Hypothalamus (tissue), 51 donors: ENCODE measurements at regions not wholly inside any gene's neighbourhood (a gene's known extent, or its start where the extent isn't known, plus 50 kb on each side); places are given as distances from the start of the nearest gene placed in this dataset.
"Not testable (repeated sequence)": the region's sequence is repeated elsewhere in the genome, so short reads cannot be mapped to it uniquely, and the experiment has no call there.

ENCODE experiments used
- DNase-seq, 51 donors: peaks; one replicate each; lab custom pipeline; 2025; lab: John Stamatoyannopoulos, UW

GRCh38 chr6:55049866-55050265 is 124.4 kb upstream of the HCRTR2 start:
- no peak for DNase-seq

DNA sequence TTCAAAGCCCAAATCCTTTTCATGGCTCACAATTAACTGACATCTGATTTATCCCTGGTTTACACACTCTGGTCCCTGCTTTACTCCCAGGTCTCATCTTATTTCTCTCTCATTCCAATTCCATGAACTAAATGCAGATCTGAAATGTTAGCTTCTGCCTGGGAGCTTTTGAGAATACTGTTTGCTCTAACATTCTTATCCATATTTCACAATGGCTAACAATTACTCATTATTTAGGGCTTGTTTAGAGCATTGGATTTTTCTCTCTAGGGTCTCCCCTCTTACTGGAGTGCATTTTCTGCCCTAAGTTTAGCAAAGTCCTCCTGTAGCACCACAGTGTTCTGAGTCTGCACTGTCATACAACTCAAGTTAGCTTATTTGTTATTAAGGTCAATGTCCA is 121.5 kb upstream of the HCRTR2 start:
- DNase-seq, result no peak

DNA sequence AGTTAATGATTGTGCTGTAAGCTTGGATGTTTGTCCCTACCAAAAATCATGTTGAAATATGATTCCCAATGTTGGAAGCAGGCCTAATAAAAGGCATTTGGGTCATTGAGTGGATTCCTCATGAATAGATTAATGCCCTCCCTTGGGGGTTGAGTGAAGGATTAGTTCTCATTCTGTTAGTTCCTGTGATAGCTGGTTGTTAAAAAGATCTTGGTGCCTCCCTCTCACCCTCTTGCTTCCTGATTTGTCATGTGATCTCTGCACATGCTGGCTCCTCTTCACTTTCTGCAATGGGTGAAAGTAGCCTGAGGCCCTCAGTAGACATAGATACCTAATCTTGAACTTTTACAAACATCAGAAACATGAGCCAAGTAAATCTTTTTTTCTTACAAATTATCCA is 115.6 kb upstream of the HCRTR2 start:
- no peak for DNase-seq

- no peak for DNase-seq
Observed at GRCh38 chr6:55064711-55065420, 109.4 kb upstream of the HCRTR2 start.

DNA sequence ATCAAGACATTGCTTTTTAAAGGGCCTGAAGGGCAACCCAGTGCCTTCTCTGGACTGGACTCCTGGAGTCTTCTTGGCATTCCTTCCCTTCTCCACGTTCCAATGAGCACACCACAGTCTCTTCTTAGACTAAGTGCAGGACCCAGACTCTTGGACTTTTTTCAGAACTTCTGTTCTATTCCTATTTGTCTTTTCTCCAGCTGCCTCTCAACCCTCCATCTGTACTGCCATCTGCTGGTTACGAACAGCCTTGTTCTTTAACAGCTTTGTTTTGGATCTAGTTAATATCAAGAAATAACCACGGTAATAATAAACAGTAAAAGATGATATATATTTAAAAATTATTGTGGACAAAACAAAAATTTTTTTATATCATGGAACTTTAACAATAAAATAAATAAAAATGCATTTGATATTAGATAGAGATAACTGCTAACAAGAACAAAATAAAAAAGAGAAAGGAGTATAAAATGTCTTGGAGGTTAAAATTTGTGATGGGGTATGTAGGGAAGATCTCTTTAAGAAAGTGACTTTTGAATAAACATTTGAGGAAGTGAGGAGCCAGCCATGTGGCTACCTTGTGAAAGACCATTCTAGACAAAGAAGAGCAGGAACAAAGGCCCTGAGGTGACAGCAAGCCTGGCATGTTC is 105.1 kb upstream of the HCRTR2 start:
- DNase-seq, result peak in 9 of 51 donors; percentile 0 to 27 (median 4)

DNA sequence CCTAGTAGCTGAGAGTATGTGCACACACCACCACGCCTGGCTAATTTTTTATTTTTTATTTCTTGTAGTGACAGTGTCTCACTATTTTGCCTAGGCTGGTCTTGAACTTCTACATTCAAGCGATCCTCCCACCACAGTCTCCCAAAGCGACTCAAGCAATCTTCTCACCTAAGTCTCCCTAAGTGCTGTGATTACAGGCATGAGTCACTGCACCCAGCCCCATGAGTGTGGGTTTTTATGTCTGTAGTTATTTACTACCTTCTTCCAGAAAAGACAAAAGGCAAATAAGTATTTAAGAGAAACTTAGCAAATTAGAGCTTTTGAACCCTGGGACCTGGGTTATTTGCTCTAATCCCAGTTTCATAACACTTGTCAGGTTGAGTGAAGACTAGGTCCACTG is 92.3 kb upstream of the HCRTR2 start:
- DNase-seq, result no peak

DNA sequence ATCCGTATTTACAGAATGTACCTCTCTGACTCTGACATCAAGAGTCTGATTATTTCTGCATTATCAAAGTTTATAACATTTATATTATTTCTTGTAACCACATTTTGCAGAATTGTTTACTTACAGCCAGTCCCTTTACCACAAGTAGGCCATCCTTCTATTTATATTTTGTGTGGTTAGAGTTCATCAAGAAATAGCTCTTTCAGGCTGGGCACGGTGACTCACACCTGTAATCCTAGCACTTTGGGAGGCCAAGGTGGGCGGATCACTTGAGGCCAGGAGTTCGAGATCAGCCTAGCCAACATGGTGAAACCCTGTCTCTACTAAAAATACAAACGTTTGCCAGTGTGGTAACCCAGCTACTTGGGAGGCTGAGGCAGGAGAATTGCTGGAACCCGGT is 86.3 kb upstream of the HCRTR2 start:
- DNase-seq, result not testable (repeated sequence)

DNA sequence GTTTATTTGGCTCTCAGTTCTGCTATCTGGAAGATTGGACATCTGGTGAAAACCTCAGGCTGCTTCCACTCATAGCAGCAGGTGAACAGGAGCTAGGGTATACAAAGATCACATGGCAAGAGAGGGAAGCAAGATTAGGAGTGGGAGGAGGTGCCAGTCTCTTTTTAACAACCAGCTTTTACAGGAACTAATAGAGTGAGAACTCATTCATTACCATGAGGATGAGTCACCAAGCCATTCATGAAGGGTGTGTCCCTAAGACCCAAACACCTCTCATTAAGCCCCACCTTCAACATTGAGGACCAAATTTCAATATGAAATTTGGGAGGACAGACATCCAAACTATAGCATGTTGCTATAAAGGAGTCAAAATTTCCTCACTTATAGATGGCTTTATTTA is 85.4 kb upstream of the HCRTR2 start:
- no peak for DNase-seq

- DNase-seq, result no peak
Observed at GRCh38 chr6:55089325-55089724, 85.0 kb upstream of the HCRTR2 start.

DNA sequence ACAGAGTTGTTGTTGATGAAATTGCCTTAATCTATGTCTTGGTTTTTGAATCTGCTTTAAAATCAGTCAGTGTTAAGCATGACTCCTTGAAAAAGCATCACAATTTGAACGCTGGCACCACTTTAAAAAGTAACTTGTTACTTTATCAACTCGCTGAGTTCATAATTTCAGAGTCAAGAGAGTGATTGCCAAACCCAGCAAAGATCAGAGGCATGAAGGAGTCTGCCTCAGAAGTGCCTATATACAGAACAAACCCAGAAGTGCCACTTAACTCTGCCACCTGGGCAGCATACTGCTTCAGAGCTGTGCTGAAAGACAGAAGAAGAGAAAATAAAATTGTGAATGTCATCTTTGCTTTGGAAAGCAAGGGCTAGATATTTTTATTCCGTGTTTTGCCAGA is 73.6 kb upstream of the HCRTR2 start:
- no peak for DNase-seq

DNA sequence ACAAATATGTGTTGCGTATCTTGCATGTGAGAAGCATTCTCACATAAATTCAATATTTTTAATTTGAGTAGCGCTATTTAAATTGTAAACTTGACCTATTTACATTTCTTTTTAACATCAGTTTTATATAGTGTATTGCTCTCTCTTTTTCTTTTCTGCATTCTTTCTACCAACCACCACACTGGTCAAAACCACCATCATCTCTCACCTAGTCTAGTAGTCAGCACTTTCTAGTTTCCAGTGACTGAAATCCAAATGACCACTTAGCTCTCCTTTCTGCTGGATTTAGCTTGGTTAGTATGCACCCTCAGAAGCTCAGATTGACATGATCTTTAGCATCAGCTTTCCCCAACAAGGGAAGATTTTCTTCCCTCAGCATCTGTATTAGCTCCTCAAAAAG is 73.2 kb upstream of the HCRTR2 start:
- DNase-seq, result no peak

DNA sequence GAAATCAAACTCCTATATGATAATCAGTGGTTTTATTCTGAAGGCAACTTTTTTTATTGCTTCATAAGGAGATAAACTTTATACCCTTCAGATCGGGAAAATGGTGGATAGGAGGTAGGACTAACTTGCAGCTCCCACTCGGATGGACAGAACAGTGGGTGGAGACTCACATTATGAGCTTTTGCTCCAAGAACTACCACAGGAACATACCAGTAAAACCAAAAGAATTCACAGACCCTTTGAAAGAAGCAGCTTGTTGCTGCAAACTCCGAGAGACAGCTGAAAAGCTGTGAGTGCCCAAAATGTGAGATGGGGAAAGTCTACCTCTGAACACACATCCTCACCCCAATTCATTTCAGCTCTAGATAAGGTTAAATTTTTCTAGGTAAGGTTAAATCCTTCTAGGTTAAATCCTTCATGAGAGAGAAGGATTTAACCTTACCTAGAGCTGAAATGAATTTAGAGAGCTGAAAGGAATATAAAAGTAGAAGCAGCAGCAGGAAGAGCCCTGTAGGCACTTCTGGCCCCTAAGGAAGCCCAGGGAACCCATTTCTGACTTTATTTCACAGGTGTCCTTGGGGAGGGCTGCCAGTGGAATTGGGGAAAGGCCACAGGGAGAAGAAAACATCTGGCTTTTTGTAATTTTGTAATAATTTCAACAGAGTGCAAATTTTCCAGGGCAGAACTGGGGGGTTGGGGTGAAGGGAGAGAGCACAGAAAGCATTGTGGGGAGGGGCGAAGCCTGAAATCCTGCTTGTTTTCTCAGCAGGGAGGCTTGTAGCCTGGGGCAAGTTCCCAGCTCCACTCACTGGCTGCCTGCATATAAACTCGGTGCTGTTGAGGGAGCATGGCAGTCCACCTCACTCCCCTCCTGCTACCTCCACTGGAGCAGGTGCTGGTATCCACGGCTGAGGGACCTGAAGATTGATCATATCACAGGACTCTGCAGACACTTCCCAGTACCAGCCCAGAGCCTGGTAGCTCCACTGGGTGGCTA is 65.9 kb upstream of the HCRTR2 start:
- DNase-seq, result no peak

- DNase-seq, result no peak
Observed at GRCh38 chr6:55117267-55117666, 57.0 kb upstream of the HCRTR2 start.

DNA sequence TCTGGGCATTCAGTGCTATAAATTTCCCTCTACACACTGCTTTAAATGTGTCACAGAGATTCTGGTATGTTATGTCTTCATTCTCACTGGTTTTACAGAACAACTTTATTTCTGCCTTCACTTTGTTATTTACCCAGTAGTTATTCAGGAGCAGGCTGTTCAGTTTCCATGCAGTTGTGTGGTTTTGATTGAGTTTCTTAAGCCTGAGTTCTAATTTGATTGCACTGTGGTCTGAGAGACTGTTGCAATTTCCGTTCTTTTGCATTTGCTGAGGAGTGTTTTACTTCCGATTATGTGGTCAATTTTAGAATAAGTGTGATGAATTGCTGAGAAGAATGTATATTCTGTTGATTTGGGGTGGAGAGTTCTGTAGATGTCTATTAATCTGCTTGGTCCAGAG is 50.1 kb upstream of the HCRTR2 start:
- DNase-seq, result not testable (repeated sequence)
